KOPT-K1 (cell line): ENCODE measurements at regions not wholly inside any gene's neighbourhood (a gene's known extent, or its start where the extent isn't known, plus 50 kb on each side); places are given as distances from the start of the nearest gene placed in this dataset.

Experiments used
- H3K27ac ChIP-seq: fragments of 200-600 bp; sonication (generic); 2 replicates; pipeline ENCODE4 v1.5.1; 2016; ENCODE audit warnings: antibody characterized with exemption, mild to moderate bottlenecking, low read depth, low read length; ENCODE audit not compliant: poor library complexity, severe bottlenecking
- H3K36me3 ChIP-seq: fragments of 200-600 bp; sonication (generic); 2 replicates; pipeline ENCODE4 v1.5.1; 2017; ENCODE audit warnings: antibody characterized with exemption, mild to moderate bottlenecking, low read length, moderate library complexity; ENCODE audit not compliant: insufficient read depth
- H3K9me3 ChIP-seq: fragments of 200-600 bp; sonication (generic); 2 replicates; pipeline ENCODE4 v1.5.1; 2017; ENCODE audit warnings: antibody characterized with exemption, low read length, mild to moderate bottlenecking; ENCODE audit not compliant: insufficient read depth, poor library complexity, severe bottlenecking

- Histone ChIP-seq H3K36me3 (no peaks in the 10 kb centered on the region), H3K27ac (no peak overlapping the region), H3K9me3 (no peaks in the 10 kb centered on the region)
Measured at GRCh38 chr3:177603148-177603603, 405.9 kb upstream of the TBL1XR1 start.

DNA sequence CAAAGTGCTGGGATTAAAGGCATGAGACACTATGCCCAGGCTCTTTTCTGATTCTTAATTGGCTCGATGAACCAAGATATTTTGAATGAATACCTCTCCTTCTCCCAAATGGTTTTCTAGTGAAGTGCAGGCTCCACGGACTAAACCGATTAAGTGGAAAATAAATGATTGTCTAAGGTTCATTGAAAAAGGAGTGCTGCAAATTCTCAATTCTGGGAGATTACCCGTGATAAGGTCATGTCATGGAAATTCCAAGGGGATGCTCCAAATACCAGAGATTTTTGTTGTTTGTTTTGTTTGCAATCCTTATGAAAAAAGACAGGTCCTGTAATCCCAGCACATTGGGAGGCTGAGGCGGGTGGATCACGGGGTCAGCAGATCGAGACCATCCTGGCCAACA is 406.9 kb upstream of the TBL1XR1 start:
- Histone ChIP-seq H3K36me3 (no peaks in the 10 kb centered on the region), H3K27ac (no peak overlapping the region), H3K9me3 (no peaks in the 10 kb centered on the region)

- Histone ChIP-seq H3K36me3 (no peaks in the 10 kb centered on the region), H3K9me3 (no peaks in the 10 kb centered on the region), H3K27ac (no peak overlapping the region)
Measured at GRCh38 chr3:177606891-177607290, 409.6 kb upstream of the TBL1XR1 start.

DNA sequence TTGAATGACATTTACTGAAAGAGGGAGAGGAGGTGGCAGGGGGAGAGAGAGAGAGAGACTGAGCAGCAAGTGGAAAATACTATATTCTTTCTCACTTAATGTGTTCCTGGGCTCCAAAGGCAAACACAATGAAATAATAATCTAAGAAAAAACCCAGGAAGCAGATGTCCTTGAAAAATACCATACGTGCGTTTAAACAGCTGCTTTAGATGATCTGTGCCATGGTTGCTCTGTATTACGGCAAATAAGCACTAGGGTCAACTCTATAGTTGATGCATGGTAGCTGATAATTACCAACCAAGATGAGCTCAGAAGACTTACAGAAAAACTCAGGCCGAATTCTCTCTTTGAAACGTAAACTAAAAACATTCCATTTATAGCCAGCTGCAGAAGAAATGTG is 410.3 kb upstream of the TBL1XR1 start:
- Histone ChIP-seq H3K36me3 (no peaks in the 10 kb centered on the region), H3K9me3 (no peaks in the 10 kb centered on the region), H3K27ac (no peak overlapping the region)

DNA sequence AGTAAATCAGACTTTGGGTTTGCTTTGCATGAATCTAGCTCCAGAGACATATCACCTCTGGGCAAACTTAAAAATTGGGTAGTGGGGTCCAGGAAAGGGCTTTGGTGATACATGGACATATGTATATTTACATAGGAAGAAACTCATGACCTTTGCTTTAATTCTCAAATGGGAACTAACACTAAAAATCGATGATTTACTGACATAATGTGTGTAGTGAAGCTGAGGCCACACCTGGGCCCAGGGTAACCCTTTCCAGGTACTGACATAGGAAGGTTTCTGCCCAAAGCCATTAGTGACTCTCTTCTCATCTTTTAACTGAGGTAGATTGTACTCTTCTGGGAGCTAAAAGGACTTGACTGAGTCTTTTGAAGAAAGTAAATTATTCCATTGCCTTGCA is 411.2 kb upstream of the TBL1XR1 start:
- Histone ChIP-seq H3K36me3 (no peaks in the 10 kb centered on the region), H3K27ac (no peak overlapping the region), H3K9me3 (no peaks in the 10 kb centered on the region)

DNA sequence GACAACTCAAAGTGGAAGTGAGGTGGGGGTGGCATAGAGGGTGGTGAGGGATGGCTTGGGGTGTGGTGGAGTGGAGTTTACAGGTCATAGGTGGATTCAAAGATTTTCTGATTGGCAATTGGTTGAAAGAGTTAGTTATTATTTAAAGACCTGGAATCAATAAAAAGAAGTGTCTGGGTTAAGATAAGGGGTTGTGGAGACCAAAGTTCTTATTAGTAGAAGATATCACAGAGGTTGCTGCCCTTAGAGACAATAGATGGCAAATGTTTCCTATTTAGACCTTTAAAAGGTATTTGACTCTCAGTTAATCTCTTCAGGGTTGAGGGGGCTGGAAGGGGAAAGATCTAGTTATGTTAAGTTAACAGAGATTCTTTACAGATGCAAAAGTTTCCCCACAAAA is 412.3 kb upstream of the TBL1XR1 start:
- Histone ChIP-seq H3K27ac (no peak overlapping the region), H3K9me3 (no peaks in the 10 kb centered on the region), H3K36me3 (no peaks in the 10 kb centered on the region)

DNA sequence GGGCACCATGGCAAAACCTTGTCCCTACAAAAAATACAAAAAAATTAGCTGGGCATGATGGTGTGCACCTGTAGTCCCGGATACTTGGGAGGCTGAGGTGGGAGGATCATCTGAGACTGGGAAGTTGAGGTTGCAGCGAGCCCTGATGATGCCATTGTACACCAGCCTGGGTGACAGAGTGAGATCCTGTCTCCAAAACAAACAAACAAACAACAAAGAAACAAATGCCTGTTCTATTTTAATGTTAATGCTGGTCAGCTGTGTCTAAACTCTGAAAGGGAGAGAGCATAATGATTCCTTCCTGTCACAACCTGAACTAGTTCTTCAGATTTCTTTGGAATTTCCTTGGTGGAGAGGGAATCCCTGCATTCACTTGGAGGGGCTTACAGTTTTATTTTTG is 413.0 kb upstream of the TBL1XR1 start:
- Histone ChIP-seq H3K9me3 (no peaks in the 10 kb centered on the region), H3K36me3 (no peaks in the 10 kb centered on the region), H3K27ac (no peak overlapping the region)

DNA sequence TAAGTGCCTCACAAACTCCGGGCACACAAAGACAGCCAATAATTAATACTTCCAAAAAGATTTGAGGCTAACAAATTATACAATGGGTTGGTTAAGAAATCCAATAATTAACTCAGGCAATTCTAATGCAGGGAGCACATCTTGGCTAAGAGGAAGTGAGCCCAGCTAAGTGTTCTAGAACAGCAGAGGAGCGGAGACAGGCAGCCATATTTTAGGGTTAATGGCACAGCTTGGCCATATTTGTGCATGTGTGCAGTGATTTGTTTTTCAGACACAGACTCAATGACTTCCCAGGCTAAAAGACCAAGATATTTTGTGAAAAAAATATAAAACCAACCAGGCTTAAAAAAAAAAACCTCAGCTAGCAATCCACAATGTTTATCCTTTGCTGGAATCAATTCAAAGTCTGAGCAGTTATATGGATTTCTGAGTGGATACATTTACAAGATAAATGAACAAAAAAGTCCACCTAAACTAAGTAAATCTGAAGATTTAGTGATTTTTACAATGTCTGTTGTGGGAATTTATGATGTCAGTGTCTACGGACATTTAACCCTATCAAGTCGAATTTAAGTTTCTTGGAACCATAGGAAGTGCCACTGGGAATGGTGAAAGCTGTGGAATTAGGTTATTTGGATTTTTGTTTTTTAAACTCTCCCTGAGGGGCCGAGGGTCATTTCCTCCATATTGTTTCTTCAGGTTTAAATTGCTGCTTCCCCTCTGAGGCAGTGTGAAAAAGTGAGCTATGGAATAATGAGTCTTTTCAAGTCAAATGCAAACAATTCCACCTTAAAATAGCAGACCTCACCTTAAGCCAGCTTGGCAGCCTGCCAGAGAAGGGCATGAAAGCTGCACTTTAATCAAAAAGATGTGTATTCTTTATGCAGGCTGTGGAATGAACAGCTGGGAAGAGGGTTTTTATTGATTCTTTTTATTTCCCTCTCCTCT is 413.7 kb upstream of the TBL1XR1 start:
- Histone ChIP-seq H3K9me3 (no peaks in the 10 kb centered on the region), H3K27ac (no peak overlapping the region), H3K36me3 (no peaks in the 10 kb centered on the region)

DNA sequence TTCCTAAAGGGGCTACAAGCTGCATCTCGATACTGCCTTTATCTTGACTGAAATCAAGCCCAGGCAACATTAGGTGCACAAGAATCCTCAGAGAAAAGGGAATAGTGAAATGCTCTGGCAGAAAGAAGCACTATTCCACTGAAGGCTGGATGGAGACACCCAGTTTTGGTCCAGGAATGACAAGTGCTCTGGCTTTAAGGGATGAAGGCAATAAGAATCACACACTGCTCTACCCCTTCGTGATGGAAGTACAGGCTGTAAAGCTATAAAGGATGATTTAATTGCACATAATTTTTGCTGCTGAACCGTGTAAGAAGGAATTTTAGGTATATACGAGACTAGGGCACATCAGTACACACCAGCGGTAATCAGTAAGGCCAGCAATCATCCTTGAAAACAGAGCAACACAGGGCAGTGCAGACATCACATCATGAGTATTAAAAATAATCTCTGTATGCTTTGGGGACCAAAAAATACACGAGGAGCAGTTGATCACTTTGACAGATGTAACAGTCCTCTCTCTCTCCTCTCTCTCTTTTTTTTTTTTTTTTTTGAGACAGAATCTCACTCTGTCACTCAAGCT is 414.6 kb upstream of the TBL1XR1 start:
- H3K27ac ChIP-seq: no peak overlapping the region
- no peaks in the 10 kb centered on the region for H3K36me3 ChIP-seq
- no peaks in the 10 kb centered on the region for H3K9me3 ChIP-seq

DNA sequence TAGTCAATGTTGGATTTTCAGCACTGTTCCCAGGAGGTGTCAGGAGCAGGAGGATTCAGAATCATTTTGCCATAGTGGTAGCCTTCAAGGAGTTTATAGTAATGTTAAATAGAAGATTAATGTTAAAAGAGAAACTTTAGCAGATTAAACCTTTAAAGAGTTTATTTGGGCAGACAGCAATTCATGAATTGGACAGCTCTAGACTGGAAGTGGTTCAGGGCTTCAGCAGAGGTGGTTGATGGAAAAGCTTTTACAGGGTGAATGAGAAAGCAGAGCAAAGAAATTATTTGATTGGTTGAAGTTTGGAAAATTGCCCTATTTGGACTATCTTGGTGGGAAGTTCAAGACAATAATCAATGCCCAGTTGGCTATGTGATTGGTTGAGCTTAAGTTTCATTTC is 416.6 kb upstream of the TBL1XR1 start:
- Histone ChIP-seq H3K36me3 (no peaks in the 10 kb centered on the region), H3K9me3 (no peaks in the 10 kb centered on the region), H3K27ac (no peak overlapping the region)

DNA sequence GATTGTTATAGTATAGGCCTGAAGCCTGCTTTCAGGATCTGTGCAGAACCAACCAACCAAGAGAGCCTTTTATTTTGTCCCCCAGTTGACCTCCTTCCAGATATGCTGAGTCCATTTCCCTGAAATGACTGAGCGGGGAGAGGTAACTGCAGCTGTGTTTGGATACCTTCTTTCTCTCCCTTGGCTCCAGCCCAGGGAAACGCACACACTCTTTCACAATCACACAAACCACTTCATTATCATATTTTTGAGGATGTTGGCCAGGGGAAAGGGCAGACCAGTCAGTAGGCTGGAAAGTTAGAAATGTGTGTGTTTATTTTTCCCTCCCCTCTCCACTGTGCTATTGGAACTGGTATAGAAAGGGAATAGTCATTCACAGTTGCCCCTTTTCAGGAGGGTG is 417.7 kb upstream of the TBL1XR1 start:
- no peaks in the 10 kb centered on the region for H3K9me3 ChIP-seq
- no peak overlapping the region for H3K27ac ChIP-seq

GRCh38 chr3:177618873-177619733 is 421.8 kb upstream of the TBL1XR1 start:
- no peak overlapping the region for H3K27ac ChIP-seq
- no peaks in the 10 kb centered on the region for H3K36me3 ChIP-seq
- H3K9me3 ChIP-seq: no peaks in the 10 kb centered on the region

More for the DNA sequence above, 417.7 kb upstream of the TBL1XR1 start:
- H3K36me3 ChIP-seq: no peaks in the 10 kb centered on the region

DNA sequence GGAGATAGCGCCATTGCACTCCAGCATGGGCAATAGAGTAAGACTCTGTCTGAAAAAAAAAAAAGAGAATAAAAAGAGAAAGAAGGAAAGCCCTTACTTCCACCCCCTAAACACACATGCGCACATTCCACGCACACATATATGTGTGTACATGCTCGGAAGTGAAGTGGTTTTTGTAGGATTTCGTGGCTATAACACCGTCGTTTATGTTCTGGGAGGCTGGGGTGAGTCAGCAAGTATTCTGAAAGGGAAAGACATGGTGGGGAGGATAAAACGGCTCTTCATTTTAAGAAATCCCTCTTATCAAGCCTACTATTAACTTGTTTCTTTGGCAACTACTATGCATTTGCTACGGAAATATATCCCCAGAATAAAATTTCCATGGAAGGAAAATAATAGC is 422.8 kb upstream of the TBL1XR1 start:
- Histone ChIP-seq H3K9me3 (peaks cover 7% of the 10 kb centered on the region), H3K27ac (no peak overlapping the region), H3K36me3 (no peaks in the 10 kb centered on the region)

DNA sequence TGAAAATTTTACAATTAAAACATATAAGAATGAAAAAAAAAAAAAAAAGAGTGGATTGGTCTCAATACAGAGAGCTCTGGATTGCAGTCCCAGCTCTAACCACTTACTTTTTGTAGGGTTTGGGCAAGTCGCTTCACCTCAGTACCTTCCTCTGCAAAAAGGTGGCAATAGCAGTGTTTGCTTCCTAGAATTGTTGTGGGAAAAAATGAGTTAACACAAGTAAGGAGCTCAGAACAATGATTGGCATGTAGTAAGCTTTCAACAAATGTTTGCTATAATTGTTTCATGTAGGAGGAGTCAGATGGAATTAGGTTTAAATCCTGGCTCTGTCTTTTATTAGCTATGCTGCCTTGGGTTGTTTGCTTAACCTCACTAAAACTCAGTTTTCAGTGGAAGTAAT is 425.2 kb upstream of the TBL1XR1 start:
- Histone ChIP-seq H3K27ac (peak overlapping the region; percentile 42), H3K9me3 (peaks cover 22% of the 10 kb centered on the region), H3K36me3 (no peaks in the 10 kb centered on the region)

- Histone ChIP-seq H3K9me3 (peaks cover 25% of the 10 kb centered on the region), H3K27ac (peak overlapping the region; percentile 42), H3K36me3 (no peaks in the 10 kb centered on the region)
Measured at GRCh38 chr3:177622982-177623617, 425.8 kb upstream of the TBL1XR1 start.
